GM12878 (cell line): ENCODE measurements at regions not wholly inside any gene's neighbourhood (a gene's known extent, or its start where the extent isn't known, plus 50 kb on each side); places are given as distances from the start of the nearest gene placed in this dataset.

Source experiments
- EZH2 ChIP-seq: IDR thresholded peaks from 2 replicates; pipeline ENCODE4 v1.6.1; 2012; ENCODE audit warnings: low read depth, mild to moderate bottlenecking, control low read depth, inconsistent platforms, low read length, borderline replicate concordance; ENCODE audit not compliant: control insufficient read depth
- NFXL1 ChIP-seq: fragments of 450-650 bp; IDR thresholded peaks from 2 replicates; pipeline ENCODE4 v1.6.1; 2017; ENCODE audit warnings: antibody characterized with exemption, mild to moderate bottlenecking, borderline replicate concordance
- NFYA ChIP-seq: IDR thresholded peaks from 2 replicates; pipeline ENCODE4 v1.6.1; 2011; ENCODE audit warnings: low read depth, mild to moderate bottlenecking, low read length, improper control_type of control experiment, borderline replicate concordance
- TCF7 ChIP-seq: IDR thresholded peaks from 2 replicates; pipeline ENCODE4 v1.6.1; 2014; ENCODE audit warnings: antibody characterized with exemption, borderline replicate concordance
- ZNF217 ChIP-seq: fragments of 450-650 bp; IDR thresholded peaks from 2 replicates; pipeline ENCODE4 v1.6.1; 2017; ENCODE audit warnings: antibody characterized with exemption, mild to moderate bottlenecking
- TF ChIP-seq, protein P1 (sequence below): fragments of 450-650 bp; IDR thresholded peaks from 2 replicates; pipeline ENCODE4 v1.6.1; 2017; ENCODE audit warnings: mild to moderate bottlenecking, moderate library complexity
- TF ChIP-seq, protein P2 (sequence below): IDR thresholded peaks from 2 replicates; pipeline ENCODE4 v1.6.1; 2011; ENCODE audit warnings: low read depth, low read length, improper control_type of control experiment, borderline replicate concordance
- TF ChIP-seq, protein P3 (sequence below): fragments of 150-350 bp; IDR thresholded peaks from 2 replicates; pipeline ENCODE4 v1.6.1; 2016; ENCODE audit warnings: low read depth, low read length
- TF ChIP-seq, protein P4 (sequence below): IDR thresholded peaks from 2 replicates; pipeline ENCODE4 v1.6.1; 2011; ENCODE audit warnings: mild to moderate bottlenecking, low read depth, low read length, moderate library complexity; ENCODE audit not compliant: insufficient replicate concordance

DNA sequence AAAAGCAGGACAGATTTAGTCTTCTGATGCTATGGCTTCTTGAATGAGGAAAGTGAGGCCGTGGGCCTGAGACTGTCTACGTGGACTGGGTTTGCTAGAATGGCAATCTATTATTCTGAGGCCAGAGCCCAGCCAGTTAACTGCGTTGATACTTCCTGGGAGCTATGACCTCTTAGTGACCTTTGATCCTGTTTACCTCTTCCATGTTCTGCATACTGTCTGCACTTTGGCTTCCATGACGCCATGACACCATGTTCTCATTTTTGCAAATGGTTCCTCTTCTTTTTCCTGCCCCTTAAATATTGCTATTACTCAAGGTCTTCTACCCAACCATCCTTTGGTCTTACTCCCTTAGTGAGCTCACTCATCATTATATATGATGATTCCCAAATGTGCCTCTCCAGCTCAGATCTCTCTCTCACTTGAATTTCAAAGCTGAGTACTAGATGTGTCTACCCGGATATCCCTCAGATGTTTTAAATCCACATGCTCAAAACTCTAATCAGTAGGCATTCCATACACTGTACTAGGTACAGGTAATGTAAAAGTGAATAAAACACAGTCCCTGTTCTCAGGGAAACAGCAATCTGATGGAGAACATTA is 66.1 kb upstream of the ATP1A1 start (continued):
- TF ChIP-seq, protein P1, sequence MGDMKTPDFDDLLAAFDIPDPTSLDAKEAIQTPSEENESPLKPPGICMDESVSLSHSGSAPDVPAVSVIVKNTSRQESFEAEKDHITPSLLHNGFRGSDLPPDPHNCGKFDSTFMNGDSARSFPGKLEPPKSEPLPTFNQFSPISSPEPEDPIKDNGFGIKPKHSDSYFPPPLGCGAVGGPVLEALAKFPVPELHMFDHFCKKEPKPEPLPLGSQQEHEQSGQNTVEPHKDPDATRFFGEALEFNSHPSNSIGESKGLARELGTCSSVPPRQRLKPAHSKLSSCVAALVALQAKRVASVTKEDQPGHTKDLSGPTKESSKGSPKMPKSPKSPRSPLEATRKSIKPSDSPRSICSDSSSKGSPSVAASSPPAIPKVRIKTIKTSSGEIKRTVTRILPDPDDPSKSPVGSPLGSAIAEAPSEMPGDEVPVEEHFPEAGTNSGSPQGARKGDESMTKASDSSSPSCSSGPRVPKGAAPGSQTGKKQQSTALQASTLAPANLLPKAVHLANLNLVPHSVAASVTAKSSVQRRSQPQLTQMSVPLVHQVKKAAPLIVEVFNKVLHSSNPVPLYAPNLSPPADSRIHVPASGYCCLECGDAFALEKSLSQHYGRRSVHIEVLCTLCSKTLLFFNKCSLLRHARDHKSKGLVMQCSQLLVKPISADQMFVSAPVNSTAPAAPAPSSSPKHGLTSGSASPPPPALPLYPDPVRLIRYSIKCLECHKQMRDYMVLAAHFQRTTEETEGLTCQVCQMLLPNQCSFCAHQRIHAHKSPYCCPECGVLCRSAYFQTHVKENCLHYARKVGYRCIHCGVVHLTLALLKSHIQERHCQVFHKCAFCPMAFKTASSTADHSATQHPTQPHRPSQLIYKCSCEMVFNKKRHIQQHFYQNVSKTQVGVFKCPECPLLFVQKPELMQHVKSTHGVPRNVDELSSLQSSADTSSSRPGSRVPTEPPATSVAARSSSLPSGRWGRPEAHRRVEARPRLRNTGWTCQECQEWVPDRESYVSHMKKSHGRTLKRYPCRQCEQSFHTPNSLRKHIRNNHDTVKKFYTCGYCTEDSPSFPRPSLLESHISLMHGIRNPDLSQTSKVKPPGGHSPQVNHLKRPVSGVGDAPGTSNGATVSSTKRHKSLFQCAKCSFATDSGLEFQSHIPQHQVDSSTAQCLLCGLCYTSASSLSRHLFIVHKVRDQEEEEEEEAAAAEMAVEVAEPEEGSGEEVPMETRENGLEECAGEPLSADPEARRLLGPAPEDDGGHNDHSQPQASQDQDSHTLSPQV = no peak
- TF ChIP-seq TCF7 (no peak), ZNF217 (no peak), EZH2 (no peak), NFYA (no peak), NFXL1 (no peak)
- TF ChIP-seq, protein P2, sequence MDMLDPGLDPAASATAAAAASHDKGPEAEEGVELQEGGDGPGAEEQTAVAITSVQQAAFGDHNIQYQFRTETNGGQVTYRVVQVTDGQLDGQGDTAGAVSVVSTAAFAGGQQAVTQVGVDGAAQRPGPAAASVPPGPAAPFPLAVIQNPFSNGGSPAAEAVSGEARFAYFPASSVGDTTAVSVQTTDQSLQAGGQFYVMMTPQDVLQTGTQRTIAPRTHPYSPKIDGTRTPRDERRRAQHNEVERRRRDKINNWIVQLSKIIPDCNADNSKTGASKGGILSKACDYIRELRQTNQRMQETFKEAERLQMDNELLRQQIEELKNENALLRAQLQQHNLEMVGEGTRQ = no peak
- TF ChIP-seq, protein P3, sequence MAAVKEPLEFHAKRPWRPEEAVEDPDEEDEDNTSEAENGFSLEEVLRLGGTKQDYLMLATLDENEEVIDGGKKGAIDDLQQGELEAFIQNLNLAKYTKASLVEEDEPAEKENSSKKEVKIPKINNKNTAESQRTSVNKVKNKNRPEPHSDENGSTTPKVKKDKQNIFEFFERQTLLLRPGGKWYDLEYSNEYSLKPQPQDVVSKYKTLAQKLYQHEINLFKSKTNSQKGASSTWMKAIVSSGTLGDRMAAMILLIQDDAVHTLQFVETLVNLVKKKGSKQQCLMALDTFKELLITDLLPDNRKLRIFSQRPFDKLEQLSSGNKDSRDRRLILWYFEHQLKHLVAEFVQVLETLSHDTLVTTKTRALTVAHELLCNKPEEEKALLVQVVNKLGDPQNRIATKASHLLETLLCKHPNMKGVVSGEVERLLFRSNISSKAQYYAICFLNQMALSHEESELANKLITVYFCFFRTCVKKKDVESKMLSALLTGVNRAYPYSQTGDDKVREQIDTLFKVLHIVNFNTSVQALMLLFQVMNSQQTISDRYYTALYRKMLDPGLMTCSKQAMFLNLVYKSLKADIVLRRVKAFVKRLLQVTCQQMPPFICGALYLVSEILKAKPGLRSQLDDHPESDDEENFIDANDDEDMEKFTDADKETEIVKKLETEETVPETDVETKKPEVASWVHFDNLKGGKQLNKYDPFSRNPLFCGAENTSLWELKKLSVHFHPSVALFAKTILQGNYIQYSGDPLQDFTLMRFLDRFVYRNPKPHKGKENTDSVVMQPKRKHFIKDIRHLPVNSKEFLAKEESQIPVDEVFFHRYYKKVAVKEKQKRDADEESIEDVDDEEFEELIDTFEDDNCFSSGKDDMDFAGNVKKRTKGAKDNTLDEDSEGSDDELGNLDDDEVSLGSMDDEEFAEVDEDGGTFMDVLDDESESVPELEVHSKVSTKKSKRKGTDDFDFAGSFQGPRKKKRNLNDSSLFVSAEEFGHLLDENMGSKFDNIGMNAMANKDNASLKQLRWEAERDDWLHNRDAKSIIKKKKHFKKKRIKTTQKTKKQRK = no peak
- TF ChIP-seq, protein P4, sequence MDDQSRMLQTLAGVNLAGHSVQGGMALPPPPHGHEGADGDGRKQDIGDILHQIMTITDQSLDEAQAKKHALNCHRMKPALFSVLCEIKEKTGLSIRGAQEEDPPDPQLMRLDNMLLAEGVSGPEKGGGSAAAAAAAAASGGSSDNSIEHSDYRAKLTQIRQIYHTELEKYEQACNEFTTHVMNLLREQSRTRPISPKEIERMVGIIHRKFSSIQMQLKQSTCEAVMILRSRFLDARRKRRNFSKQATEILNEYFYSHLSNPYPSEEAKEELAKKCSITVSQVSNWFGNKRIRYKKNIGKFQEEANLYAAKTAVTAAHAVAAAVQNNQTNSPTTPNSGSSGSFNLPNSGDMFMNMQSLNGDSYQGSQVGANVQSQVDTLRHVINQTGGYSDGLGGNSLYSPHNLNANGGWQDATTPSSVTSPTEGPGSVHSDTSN = no peak
